ENCODE measurements at regions not wholly inside any gene's neighbourhood (a gene's known extent, or its start where the extent isn't known, plus 50 kb on each side); places are given as distances from the start of the nearest gene placed in this dataset.
"Not testable (repeated sequence)": the region's sequence is repeated elsewhere in the genome, so short reads cannot be mapped to it uniquely, and the experiment has no call there.

DNA sequence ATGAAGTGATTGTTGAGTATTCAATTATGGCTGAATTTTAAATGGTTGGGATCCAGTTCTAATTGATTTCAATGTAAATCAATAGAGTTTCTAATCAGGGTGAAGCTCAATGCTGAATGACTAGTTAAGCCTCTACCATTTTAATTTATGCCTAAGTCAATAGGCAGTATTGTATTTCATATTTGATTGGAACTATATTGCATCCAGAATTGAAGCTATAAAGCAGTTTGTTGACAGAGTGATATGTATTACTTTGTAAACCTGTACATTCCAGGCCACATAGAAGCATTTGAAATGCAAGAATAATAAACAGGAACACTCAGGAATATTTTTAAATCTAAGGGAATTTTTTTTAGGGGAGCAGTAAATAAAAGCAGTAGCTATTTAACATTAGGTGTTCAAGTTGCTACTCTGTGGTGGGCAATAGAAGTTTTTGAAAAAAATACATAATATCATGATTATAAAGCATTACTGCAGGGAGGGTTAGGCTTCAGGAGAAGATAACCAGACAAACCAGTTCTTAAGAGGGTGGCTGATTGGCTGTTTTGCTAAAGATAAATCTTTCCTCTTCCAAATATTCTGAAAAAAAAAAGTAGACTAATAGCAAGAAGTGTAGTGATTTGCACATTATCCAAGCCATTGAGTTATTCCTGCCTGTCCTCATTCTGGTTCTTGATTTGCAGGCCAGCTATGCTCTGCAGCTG, 492.0 kb upstream of the MEF2C start:
- peak; percentile 33 for DNase-seq

DNA sequence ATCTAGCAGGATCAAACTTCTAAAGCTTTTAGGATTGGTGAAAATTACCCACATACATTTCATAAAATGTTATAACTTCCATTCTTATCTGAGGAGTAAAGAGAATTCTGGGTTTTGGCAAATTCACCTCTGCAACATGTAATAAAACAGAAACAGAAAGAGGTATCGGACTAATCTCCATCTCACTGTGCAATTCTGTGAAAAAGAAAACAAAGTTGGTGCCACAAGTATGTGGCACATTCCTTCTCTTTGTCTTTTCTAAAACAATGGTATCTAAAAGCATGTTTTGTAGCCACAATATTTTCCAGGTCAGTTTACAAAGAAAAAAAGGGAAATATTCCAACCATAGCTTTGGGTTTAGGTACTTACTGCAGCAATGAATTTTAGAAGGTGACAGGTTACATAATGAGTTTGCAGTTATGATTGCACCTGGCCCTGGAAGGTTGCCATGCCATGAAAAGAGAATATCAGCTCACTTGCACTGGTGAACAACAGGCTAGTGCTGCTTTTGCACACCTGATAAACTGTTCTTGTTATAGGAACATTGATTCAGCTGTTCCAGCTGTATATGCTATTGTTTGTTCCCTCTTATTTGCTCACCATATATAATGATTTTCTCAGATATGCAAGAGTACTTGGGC, 491.3 kb upstream of the MEF2C start:
- peak; percentile 81 for DNase-seq

DNA sequence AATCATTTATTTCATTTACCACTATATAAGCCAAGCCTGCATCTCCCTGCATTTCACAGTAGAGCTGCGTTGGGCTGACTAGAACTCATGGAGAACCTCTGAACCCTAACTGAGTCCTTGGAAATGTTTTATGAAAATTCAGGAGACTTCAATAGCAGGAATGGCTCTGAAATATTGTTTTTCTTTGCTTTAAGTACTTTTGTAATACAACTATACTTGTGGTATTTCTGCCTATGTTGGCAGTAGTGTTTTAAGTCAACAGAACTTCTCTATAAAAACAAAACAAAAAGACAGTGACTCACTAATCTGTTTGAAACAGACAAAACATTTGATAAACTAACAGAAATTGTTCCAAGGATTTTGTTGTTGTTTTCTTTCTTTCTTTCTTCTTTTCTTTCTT, 489.2 kb upstream of the MEF2C start:
- no peak for DNase-seq

DNA sequence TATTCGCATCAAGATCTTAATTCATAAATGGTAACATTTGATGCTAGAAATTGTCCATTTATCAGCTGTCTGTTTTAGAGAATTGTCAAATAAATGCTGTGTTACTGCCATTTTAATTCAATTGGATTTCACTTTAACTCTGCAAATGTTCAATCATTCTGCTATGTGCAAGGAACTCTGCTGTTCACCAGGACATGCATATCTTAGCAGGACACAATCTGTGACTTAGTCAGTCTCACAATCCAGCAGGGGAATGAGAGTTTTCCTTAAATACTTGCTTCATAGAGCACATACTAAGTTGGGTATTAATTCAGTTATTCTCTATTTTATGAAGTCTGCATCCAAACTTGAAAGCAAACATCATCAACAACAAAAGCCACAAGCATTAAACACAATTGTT, 488.7 kb upstream of the MEF2C start:
- no peak for DNase-seq

DNA sequence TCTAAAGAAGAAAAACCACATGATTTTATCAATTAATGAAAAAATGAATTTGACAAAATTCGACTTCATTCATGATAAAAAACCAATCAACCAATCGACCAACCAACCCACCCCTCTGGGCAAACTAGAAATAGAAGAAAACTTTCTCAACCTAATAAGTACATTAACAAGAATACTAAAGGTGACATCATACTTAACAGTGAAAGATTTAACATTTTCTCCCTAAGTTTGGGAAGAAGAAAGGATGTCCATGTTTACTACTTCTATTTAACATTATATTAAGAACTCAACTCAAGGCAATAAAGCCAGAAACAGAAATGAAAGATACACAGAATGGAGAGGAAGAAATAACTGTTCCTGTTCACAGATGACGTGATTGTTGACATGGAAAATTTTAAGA, 476.1 kb upstream of the MEF2C start:
- DNase-seq: no peak

DNA sequence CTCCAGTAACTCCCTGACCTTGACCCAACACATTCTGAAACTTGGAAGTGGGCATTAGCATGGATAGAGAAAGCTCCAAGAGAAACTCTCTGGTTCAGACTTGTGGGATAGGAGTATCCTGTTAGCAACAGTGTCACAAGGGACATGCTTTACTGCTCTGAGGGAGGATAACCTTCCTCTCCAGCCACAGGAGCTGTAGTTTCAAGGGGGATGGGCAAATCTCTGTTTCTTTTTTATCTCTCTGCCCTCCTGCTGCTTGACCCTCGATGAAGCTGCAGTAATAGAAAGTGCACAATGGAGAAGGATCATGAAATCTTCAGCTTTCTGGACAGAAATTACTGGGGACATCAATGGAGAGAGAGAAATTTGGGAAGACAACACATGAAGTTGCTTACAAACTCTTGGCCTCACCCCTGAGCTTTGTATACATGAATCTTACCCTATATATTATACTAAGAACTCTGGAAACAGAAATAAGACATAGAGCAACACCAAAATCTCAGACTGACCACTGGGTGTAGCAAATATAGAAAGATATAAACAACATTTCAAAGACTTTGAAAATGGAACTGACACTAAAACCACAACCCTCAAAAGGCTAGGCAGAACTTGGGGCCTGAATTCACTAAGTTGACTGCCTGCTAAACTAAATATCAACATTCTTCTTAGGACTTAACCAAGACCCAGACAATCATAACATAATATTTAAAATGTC, 471.0 kb upstream of the MEF2C start:
- no peak for DNase-seq

DNA sequence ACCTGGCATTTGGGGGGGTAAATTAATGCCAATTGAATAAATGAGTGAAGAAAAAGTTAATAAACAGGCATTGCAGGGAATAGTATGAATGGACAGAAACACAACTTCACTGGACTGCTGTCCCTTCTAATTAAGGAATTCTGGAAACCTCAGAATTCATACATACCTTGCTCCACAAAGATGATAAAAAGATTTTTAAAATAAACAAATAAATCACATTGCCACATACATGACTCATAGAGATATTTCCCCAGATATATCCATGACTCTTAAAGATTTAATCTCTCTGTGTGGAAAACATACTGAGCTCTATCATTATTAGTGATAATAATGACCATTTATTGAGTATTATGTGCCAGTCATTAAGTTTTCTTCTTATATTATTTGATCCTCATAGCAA, 469.0 kb upstream of the MEF2C start:
- DNase-seq: no peak

DNA sequence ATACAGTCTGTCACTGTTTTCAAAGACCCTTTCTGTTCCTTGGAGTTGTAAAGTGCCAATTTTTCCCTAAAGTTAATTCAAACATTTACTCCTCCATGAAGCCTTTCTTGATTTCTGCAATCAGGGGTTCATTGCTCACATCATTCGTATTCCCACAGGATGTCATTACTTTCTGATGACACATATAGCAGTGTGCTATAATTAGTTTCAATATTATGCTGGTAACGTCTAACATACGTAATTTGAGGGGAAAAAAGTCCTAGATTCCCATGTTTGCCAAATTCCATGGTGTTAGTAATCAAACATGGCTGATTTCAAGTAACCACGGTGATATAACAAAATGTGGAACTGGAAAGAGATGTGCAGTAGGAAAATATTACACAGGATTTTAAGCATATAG, 468.2 kb upstream of the MEF2C start:
- no peak for DNase-seq

DNA sequence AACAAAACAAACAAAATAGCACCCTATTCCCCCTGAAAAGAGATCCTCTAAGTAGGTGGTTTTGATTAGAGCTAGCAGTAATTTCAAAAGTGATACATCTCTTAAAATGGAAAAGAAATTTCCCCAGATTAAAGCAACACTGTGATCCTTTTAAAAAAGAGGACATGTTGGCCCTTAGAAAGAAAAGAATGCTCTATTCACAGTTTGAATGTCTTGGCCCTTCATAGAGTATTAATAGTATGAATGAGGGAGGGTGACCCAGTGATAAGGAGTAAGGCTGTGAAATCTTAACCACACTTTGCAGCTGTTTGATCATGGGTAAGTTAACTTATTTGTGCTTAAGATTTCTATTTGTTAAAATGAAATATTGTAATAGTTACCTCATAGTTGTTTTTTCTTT, 467.7 kb upstream of the MEF2C start:
- DNase-seq: no peak

DNA sequence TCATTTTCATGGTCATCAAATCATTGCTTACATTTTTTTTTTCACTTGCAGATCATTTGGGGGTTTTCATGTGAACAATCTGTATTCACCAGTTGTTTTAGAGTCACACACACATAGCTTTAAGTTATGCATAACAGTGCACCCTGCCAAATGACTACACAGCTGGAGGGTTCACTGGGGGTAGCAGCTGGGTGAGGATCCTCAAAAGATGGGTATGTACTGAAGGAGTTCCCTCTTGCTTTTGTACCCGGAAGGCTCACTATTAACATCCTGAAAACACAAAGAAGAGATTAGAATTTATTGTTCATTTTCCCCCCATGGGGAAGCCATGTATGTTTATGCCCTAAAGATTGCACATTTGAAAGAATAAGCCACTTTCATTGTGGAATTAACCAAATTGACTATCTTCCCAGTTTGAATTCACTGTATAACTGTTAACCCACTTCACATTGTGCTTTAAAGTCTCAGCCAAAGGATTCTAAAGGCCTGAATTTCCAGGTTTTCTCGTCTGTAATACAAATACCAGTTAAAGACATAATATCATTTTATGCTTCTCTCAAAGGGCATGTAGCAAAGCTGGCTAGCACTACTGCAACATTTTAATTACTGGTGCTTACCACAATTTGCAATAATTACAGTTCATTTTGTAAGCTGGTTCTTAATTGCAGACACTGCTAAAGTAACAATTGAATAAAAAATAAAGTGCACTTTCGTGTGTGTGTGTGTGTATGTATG, 466.4 kb upstream of the MEF2C start:
- DNase-seq: peak; percentile 74

DNA sequence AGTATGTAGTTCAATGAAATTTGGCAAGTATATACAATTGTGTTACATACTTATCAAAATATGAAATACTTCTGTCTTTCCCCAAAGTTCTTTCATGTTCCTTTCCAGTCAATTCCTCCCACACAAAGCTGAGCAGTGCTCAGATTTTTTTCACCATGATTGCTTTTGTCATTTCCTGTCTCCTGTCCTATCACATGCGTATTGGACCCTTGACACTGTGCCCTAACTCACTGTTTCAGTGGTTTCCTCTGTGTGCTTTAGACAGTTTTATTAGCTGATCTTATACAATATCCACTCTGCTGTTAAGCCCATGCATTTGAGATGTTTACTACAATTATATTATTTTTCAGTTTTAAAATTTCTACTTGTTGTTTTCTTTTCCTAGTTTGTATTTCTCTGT, 463.6 kb upstream of the MEF2C start:
- no peak for DNase-seq

DNA sequence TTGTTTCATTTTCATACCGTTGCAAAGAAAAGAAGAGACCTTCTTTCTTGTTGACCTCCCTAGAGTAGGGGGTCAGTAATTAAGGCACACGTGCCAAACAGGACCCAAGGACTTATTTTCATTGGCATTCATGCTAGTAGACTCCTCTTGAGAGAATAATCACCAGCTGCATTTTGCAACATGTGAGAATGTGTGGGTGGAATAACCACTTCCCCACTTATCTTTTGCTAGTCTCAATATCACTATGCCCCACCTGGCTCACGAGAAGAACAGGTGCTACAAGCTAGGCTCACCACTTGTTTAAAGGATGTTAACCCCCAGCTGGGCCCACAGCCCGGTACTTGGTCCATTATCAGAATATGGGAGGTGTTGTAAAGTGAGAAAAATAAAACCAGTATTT, 460.7 kb upstream of the MEF2C start:
- peak; percentile 24 for DNase-seq

DNA sequence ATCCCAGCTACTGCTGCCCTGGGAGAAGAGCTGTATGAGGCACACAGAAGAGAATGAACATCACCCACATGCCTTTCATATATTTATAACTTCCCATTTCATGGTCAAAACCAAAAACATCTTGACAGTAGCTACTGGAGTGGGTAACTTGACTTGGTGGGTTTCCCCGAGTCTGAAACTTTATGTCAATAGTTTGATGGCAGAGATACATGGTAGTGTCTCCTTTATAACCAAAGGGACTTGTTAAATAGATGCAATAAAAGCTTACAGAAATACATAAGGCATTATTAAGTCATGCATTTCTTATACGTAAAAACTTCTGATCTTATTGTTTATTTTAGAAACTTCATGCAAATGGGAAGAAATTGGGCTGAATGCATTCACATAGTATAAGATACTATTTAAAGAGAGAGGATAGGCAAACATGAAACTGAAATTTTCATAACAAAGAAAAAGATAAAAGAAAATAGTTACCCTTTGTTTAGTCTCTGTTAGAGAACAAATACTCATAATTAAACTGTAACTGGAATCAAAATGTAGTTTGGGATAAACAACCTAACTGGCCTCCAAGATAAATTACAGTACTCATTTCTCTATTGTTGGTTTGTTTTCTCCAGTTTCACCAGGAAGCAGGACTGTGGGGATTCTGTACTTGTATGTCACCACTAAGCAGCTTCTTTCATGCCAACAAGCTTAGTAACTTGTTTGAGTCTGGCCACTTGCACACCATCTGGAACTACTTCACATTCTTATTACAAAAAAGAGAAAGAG, 459.3 kb upstream of the MEF2C start:
- DNase-seq: no peak

DNA sequence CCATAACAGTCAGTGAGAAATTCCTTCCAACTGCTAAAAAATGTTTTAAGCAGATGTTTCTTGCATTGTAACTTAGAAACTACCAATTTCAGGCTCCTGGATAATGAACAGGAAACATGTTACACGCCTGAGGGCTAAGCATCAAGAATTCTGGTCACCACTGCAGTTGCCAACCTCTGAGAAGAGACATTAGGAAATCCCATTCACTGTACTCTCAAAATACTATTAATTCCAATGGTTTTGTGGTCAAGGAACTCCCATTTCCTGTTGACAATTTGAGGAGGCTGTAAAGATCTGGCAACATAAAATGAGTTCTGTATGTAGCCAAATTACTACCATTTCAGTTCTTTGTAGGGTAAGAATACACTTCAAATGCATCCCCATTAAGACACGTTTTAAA, 456.0 kb upstream of the MEF2C start:
- DNase-seq: no peak

DNA sequence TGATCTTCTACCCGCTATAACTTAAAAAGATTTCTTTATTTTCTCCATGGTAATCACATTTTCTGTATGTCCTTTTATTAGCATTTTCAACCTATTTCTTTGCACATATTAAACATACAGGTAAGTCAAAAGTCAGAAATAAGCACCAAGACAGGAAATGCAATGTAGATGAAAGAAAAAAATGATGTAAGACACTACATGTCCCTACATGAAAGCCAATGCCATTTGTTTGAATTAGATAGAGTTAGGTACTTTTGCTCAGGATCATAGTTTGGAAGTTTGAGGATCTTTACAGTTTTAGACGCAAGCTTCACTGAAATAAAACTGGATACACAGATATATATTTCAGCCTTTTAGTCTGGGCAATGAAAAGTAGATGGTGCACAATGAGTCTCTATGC, 453.1 kb upstream of the MEF2C start:
- no peak for DNase-seq

DNA sequence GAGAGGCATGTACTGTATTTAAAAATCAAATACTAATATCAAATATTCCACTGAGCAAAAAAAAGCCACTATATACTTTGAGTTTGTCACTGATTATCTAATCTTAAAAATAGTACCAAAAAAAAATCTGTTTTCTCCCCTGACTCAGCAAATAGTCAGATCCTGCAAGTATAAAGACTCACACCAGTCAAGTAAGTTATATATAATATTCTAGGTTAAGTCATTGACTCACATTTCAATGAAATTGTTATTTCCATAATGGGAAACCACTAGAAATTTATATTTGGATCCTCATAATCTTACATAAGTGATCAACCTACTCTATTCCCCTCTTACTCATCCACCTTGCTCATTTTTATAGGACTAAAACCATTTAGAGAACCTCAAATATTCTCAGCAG, 447.2 kb upstream of the MEF2C start:
- no peak for DNase-seq

DNA sequence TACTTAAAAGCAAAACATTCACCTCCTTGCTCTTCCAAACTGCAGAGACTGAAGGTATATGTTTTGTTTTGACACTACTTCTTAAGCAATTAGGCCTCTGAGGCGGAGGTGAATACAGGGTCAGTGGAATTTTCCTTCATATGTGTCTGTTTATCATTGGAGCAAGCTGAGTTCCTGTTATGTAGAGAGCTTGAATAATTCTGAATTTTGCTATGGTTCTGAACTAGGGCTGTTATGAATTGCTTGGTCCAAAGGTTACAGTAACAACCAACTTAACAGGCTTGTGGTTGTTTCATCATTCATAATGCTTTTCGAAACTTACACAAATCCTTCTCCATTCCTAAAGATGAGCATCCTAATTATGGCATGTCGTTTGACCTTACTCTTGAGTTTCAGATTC, 444.6 kb upstream of the MEF2C start:
- DNase-seq: no peak

DNA sequence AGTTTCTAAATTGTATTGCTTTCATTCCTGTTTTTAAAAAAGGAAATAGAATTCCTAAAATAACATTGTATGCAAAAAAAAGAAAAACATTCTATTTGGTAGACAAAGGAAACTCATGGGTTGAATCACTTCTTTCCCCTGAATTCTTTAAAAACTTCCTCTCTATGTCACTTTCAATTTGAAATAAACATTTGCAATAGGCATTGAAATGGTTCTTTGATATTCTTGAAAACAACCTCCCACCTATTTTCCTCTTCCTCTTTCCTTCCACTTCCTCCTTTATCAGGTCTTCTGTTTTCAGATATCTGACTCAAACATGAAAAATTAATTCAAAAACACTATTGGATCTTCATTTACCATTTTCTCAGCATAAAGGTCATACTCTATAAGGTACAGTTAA, 442.0 kb upstream of the MEF2C start:
- DNase-seq: no peak

DNA sequence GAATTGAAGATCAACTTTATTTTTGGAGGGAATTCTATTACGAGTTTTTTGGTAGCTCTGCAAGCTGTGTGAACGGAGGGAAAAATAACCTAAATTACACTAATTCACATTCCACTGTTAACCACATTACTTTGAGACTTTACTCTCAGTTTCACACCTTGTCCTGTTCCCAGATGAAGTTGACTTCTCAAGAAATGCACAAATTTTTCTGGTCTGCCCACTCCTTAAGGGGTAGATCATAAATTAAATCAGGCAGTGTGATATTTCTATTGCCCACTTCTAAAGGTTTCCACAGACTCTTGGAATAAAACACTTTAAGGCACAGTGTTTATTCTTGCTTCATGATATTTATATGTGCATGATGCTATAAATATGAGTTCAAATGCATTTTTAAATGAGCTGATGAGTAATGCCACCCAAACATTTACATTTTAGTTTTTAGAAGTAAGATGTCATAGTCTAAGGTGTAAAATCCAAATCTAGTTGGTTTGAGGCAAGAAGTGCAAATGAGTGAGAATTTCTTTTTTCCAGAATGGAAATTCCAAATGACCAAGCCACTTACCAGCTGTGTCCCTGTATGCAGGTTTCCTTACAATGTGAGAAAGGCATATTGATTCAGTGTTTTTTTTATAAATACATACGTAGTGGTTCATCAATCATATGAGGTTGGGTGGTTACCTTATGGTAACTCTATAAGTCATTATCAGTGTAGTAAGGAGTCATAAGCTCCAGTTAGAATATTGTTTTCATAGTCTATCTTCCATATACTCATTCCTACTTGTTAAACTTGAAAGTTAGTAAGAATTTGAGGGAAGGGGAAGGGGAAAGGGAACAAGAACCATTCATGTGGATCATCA, 437.7 kb upstream of the MEF2C start:
- DNase-seq: no peak

DNA sequence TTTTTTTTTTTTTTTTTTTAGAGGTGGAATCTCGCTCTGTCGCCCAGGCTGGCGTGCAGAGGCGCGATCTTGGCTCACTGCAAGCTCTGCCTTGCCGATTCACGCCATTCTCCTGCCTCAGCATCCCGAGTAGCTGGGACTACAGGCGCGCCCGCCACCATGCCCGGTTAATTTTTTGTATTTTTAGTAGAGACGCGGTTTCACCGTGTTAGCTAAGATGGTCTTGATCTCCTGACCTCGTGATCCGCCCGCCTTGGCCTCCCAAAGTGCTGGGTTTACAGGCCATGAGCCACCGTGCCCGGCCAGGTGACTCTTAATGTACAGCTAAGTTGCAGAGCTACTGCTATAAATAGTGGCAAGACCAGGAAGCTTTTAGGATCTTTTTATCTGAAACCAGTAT, 434.9 kb upstream of the MEF2C start:
- not testable (repeated sequence) for DNase-seq

DNA sequence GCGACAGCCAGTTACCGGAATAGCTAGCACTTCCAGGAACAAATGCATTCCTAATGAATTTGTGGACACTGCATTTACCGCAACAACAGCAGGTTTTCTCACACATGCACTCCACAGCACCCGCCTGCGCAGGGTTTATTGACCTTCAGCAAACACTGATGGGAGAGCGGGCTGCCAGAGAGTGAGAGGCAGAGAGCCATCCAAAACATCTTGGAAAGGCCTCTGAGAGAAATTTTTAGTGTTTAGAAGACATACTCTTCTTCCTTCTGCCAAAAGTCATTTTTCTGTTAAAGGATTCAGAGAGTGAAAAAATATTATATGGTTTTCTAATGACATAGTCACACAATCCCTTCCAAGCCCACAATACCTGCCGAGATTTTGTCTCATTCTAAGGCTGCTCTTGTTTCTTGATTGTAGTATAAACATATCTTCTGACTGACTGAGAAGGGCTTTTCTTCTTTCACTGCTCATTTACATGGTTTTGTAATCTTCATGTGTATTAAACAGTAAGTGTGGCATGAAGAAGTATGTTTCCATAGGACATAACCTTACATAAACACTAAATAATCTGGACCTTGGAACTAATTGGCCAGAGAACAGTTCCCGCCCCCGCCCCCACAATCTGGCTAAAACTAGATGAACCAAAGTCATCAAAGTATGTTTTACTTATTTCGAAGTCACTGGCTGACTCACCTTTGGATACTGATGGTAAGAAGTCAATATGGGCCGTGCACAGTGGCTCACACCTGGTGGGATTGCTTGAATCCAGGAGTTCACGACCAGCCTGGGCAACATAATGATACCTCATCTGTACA, 432.5 kb upstream of the MEF2C start:
- DNase-seq: no peak

Data from NCI-H1105 treated with DMSO at 0.1 percent for 48 hours (cell line).